ENCODE measurements at regions not wholly inside any gene's neighbourhood (a gene's known extent, or its start where the extent isn't known, plus 50 kb on each side); places are given as distances from the start of the nearest gene placed in this dataset.

DNA sequence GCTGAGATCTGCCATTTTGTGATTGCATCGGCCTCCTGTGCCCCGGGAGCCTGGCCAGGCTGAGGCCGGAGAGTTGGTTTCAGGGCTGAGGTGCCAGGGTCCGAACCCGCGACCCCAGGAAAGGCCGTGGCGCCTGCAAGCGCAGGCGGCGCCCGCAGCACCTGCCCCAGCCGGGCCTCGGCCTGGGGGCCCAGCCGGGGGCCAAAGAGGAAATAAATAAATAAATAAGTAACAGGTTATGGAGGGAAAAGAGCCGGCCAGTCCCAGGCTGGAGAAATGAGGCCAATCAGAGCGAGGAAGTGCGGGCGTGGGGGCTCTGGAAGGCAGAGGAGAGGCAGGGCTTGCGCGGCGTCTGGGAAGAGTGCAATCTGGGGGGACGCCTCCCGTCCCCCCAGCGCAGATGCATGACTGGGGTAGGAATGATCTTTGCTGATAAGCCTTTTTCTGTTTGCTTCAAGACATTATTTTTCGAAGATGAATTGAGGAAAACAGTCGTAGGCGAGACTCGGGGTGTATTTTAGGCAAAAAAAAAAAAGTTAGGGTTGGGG lies 145.6 kb upstream of the ZNF536 start:
- peaks cover 31% of the 10 kb centered on the region for H3K27me3 Mint-ChIP-seq (ENCODE audit: insufficient read depth, unreplicated experiment)
- no TSS peak for BruUV-seq (replicated peaks)
- peak overlapping the region; percentile 97 for H3K4me3 Mint-ChIP-seq (ENCODE audit: unreplicated experiment)
- H3K36me3 Mint-ChIP-seq (ENCODE audit: insufficient read depth, unreplicated experiment), result no peaks in the 10 kb centered on the region
- TF ChIP-seq, protein P1, sequence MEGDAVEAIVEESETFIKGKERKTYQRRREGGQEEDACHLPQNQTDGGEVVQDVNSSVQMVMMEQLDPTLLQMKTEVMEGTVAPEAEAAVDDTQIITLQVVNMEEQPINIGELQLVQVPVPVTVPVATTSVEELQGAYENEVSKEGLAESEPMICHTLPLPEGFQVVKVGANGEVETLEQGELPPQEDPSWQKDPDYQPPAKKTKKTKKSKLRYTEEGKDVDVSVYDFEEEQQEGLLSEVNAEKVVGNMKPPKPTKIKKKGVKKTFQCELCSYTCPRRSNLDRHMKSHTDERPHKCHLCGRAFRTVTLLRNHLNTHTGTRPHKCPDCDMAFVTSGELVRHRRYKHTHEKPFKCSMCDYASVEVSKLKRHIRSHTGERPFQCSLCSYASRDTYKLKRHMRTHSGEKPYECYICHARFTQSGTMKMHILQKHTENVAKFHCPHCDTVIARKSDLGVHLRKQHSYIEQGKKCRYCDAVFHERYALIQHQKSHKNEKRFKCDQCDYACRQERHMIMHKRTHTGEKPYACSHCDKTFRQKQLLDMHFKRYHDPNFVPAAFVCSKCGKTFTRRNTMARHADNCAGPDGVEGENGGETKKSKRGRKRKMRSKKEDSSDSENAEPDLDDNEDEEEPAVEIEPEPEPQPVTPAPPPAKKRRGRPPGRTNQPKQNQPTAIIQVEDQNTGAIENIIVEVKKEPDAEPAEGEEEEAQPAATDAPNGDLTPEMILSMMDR (IDR thresholded peaks at IDR 0.05; ENCODE audit: insufficient read depth in 1 of 2, low read depth in 1 of 2, low read length in 1 of 2, severe bottlenecking in 1 of 2, unreplicated experiment in 1 of 2), result no peak
- no peaks in the 10 kb centered on the region for H3K9me3 Mint-ChIP-seq (ENCODE audit: unreplicated experiment)
- Histone ChIP-seq H3K9me3 (no peaks in the 10 kb centered on the region), H3K36me3 (ENCODE audit: control insufficient read depth, insufficient read depth, low read length) (no peaks in the 10 kb centered on the region), H3K4me3 (ENCODE audit: low read depth, low read length) (no peak overlapping the region), H3K4me1 (peaks cover 5% of the 10 kb centered on the region; the same call in 1 of the 2 replicates), H3K27me3 (replicated peaks; ENCODE audit: control insufficient read depth, insufficient read depth, low read length) (no peaks in the 10 kb centered on the region)
- peak overlapping the region; percentile 46 for H3K27ac Mint-ChIP-seq (ENCODE audit: unreplicated experiment)
- H3K4me1 Mint-ChIP-seq (ENCODE audit: low read depth, unreplicated experiment), result peaks cover 11% of the 10 kb centered on the region
- CTCF ChIA-PET, result no interaction called here
- no peak for DNase-seq
- POLR2A ChIA-PET, result no interaction called here
- intact Hi-C loops (cut with micrococcal nuclease; ENCODE audit: unreplicated experiment), result loop anchor here (1.0 to 5.0 kb wide), 2 partner anchors 181 to 424 kb away; no protein-coding TSS in a partner anchor

DNA sequence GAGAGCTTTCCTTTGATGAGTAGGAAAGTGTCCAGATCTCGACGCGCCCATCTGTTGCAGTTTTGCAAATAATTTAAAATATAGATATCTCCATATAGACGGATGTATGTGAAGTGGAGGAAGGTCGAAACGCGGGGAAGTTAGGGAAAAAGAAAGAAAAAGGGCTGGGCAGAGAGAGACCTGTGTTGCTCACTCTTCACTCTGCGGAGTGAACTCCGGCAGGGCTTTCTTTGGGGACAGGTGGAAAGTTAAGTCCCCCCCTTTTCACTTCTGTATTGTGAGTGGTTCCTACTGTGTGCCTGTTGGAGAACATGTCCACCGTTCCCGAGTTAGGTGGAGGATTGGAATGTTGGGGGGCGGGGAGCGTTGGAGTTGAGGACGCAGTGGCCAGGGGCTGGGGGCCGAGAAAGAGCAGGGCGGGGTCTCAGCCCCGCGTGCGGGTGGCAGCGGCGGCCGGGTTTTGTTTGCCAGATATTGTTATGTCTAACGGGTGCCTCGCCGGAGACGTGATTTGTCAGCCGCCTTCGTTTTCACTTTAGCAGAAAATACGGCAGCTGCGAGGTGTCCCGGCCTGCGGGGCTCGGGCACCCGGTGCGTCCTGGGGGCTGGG lies 145.1 kb upstream of the ZNF536 start:
- Mint-ChIP-seq H3K4me3 (ENCODE audit: unreplicated experiment) (peak overlapping the region; percentile 97), H3K27me3 (ENCODE audit: insufficient read depth, unreplicated experiment) (peaks cover 33% of the 10 kb centered on the region), H3K9me3 (ENCODE audit: unreplicated experiment) (no peaks in the 10 kb centered on the region), H3K4me1 (ENCODE audit: low read depth, unreplicated experiment) (peaks cover 11% of the 10 kb centered on the region), H3K36me3 (ENCODE audit: insufficient read depth, unreplicated experiment) (no peaks in the 10 kb centered on the region), H3K27ac (ENCODE audit: unreplicated experiment) (peak overlapping the region; percentile 46)
- intact Hi-C loops (cut with micrococcal nuclease; ENCODE audit: unreplicated experiment), result loop anchor here (1.0 to 5.0 kb wide), 2 partner anchors 180 to 423 kb away; no protein-coding TSS in a partner anchor
- peaks cover 5% of the 10 kb centered on the region; the same call in 1 of the 2 replicates for H3K4me1 ChIP-seq
- no peaks in the 10 kb centered on the region for H3K36me3 ChIP-seq (ENCODE audit: control insufficient read depth, insufficient read depth, low read length)
- POLR2A ChIA-PET, result no interaction called here
- peak overlapping the region; percentile 47 for H3K4me3 ChIP-seq (ENCODE audit: low read depth, low read length)
- CTCF ChIA-PET, result no interaction called here
- no peaks in the 10 kb centered on the region for H3K27me3 ChIP-seq (replicated peaks; ENCODE audit: control insufficient read depth, insufficient read depth, low read length)
- peak in 1 of 2 experiments; percentile 19 for DNase-seq
- TF ChIP-seq, protein P1 (IDR thresholded peaks at IDR 0.05; ENCODE audit: insufficient read depth in 1 of 2, low read depth in 1 of 2, low read length in 1 of 2, severe bottlenecking in 1 of 2, unreplicated experiment in 1 of 2), result no peak
- BruUV-seq (replicated peaks), result no TSS peak
- no peaks in the 10 kb centered on the region for H3K9me3 ChIP-seq

DNA sequence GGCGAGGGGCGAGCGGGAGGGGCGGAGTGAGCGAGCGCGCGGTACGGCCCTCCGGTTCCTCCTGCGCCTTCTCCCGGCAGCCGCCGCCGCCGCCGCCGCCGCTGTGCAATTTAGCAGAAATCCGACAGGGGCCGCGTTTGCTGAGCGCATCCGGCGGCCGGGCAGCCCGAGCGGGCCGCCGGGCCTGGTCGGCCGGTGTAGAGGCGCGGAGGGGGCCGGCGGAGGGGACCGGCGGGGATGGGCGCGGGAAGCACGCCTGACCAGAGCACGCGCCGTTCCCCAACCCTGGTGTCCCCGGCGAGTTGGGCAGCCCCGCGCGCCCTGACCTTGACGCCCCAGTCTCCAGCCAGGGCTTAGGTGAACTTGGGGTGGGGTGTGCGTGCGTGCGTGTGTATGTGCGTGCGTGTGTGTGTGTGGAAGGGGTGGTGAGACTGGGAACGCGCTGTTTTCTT lies 144.5 kb upstream of the ZNF536 start:
- TF ChIP-seq, protein P1 (IDR thresholded peaks at IDR 0.05; ENCODE audit: insufficient read depth in 1 of 2, low read depth in 1 of 2, low read length in 1 of 2, severe bottlenecking in 1 of 2, unreplicated experiment in 1 of 2), result peak; percentile 33 to 64
- ChIA-PET POLR2A (no interaction called here), CTCF (no interaction called here)
- no TSS peak for BruUV-seq (replicated peaks)
- H3K4me3 Mint-ChIP-seq (ENCODE audit: unreplicated experiment), result peak overlapping the region; percentile 97
- no peaks in the 10 kb centered on the region for H3K27me3 ChIP-seq (replicated peaks; ENCODE audit: control insufficient read depth, insufficient read depth, low read length)
- no peak overlapping the region for H3K27ac Mint-ChIP-seq (ENCODE audit: unreplicated experiment)
- H3K36me3 ChIP-seq (ENCODE audit: control insufficient read depth, insufficient read depth, low read length), result no peaks in the 10 kb centered on the region
- peak; percentile 56 to 82 for DNase-seq
- H3K36me3 Mint-ChIP-seq (ENCODE audit: insufficient read depth, unreplicated experiment), result no peaks in the 10 kb centered on the region
- peaks cover 5% of the 10 kb centered on the region; the same call in 1 of the 2 replicates for H3K4me1 ChIP-seq
- intact Hi-C loops (cut with micrococcal nuclease; ENCODE audit: unreplicated experiment), result loop anchor here (1.0 to 5.0 kb wide), 2 partner anchors 180 to 423 kb away; no protein-coding TSS in a partner anchor
- H3K4me1 Mint-ChIP-seq (ENCODE audit: low read depth, unreplicated experiment), result peaks cover 11% of the 10 kb centered on the region
- peaks cover 33% of the 10 kb centered on the region for H3K27me3 Mint-ChIP-seq (ENCODE audit: insufficient read depth, unreplicated experiment)
- H3K9me3 Mint-ChIP-seq (ENCODE audit: unreplicated experiment), result no peaks in the 10 kb centered on the region
- H3K4me3 ChIP-seq (ENCODE audit: low read depth, low read length), result peak overlapping the region; percentile 47
- H3K9me3 ChIP-seq, result no peaks in the 10 kb centered on the region
